ENCODE measurements at regions not wholly inside any gene's neighbourhood (a gene's known extent, or its start where the extent isn't known, plus 50 kb on each side); places are given as distances from the start of the nearest gene placed in this dataset.
"Not testable (repeated sequence)": the region's sequence is repeated elsewhere in the genome, so short reads cannot be mapped to it uniquely, and the experiment has no call there.

DNA sequence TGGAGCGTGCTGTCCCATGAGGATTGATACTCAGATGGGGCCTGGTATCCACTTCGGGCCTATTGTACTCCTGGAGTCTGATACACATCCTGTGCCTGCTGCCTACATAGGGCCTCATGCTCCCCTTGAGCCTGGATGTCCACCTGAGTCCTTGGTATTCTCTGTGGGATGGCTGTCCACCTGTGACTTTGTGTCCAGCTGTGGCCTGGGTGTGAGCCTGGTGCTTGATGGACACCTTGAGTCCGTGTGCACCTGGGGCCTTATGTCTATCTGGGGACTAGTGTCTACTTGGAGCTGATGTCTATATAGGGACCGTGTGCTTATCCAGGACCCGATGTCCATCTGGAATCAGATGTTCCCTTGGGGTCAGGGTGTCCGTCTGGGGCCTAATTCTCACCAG lies 75.9 kb upstream of the THOC3 start:
- TF ChIP-seq POLR2AphosphoS5 (IDR thresholded peaks at IDR 0.05): not testable (repeated sequence)
- TF ChIP-seq, protein P1, sequence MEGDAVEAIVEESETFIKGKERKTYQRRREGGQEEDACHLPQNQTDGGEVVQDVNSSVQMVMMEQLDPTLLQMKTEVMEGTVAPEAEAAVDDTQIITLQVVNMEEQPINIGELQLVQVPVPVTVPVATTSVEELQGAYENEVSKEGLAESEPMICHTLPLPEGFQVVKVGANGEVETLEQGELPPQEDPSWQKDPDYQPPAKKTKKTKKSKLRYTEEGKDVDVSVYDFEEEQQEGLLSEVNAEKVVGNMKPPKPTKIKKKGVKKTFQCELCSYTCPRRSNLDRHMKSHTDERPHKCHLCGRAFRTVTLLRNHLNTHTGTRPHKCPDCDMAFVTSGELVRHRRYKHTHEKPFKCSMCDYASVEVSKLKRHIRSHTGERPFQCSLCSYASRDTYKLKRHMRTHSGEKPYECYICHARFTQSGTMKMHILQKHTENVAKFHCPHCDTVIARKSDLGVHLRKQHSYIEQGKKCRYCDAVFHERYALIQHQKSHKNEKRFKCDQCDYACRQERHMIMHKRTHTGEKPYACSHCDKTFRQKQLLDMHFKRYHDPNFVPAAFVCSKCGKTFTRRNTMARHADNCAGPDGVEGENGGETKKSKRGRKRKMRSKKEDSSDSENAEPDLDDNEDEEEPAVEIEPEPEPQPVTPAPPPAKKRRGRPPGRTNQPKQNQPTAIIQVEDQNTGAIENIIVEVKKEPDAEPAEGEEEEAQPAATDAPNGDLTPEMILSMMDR (IDR thresholded peaks at IDR 0.05): not testable (repeated sequence)

Data from suprapubic skin (tissue), 3 donors.